HG03139 (cell line): ENCODE measurements at regions not wholly inside any gene's neighbourhood (a gene's known extent, or its start where the extent isn't known, plus 50 kb on each side); places are given as distances from the start of the nearest gene placed in this dataset.
"Not testable (repeated sequence)": the region's sequence is repeated elsewhere in the genome, so short reads cannot be mapped to it uniquely, and the experiment has no call there.

Source experiments
- ATAC-seq: cut with Tn5 transposase; IDR thresholded peaks from one replicate; pipeline ENCODE4 v1.9.1; 2021; ENCODE audit not compliant: unreplicated experiment

DNA sequence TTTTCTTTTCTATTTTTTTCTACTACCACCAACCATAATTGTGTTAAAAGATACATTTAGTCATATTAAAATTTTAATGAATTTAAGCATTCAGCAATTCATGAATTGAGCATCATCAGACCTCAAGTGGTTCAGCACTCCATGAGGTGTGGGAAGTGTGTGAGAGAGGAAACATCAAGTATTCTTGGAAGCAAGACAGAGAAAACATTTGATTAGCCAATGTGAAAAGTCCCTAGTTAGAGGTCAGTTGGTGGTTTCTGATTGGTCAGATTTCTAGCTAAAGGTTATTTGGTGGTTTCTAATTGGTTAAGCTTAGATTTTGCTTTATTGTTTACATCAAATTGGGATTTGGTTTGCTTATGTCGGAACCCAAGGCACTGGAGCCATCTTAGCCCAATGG lies 134.7 kb downstream of the KLF5 start:
- ATAC-seq: no peak

DNA sequence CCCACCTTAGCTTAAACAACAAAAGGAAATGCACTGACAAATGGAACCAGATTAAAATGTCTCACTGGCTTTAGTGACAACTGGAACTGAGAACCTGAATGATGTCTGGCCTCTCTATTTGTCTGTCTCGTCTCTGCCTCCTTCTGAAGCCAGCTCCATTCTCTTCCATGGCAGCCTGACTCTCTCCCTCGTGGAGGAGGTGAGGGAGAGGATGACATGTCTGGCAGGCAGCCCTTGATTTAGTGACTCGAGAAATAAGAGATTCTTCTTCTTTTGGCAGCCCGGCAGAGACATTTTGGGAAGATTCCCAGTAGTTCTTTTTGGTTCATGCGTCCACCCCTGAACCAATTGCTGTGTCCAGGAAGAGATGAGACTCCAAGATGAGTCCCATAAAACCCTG lies 131.7 kb downstream of the KLF5 start:
- ATAC-seq: no peak

DNA sequence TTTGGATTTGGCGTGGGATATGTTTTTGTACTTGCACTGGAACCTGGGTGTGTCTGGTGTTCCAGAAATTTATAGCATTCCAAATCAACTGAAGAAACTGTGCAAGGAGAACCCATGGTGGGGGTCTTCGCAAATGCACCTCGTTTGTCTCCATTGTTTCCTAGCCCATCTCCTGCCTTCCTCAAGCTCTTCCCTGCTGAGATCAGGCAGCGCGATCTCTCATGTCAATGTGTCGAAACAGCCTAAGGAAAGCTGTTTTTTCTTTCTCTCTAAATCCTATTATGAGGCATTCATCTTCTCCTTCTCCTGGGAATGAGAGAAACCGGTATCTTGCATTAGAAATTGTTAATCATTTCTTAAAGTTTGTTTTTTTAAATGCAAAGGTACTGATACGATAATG lies 131.0 kb downstream of the KLF5 start:
- no peak for ATAC-seq

DNA sequence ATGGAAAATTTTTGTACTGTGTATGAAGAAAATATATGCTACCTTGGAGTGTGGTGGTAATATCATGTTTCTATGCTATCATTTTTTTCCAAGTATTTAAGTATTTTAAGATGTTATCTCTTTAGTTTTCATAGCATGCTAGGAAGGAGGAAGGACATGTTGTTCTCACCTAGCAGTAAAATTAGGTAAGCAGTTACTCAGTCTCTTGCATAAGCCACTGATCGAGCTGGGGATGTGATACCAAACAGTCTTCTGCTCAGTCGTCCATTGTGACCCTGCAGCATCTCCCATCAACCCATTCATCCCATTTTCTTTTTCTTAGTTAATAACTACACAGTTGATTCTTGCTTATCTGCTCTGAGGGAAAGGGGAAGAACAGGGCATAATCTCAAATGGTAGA lies 130.6 kb downstream of the KLF5 start:
- no peak for ATAC-seq

DNA sequence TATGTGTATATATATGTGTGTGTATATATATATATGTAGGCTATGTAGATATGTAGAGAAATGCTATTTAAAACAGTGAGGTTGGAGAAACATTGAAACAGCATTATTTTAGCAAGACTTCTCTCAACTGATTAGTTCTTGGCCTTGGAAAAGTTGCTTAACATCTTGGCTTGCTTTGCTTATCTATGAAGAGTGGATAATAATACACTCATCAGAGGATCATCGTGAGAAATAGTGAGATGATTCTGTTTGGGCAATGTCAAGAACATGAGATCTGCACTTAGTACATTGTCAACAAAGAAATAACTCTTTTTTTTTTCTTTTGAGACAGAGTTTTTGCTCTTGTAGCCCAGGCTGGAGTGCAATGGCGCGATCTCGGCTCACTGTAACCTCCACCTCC lies 128.3 kb downstream of the KLF5 start:
- no peak for ATAC-seq

DNA sequence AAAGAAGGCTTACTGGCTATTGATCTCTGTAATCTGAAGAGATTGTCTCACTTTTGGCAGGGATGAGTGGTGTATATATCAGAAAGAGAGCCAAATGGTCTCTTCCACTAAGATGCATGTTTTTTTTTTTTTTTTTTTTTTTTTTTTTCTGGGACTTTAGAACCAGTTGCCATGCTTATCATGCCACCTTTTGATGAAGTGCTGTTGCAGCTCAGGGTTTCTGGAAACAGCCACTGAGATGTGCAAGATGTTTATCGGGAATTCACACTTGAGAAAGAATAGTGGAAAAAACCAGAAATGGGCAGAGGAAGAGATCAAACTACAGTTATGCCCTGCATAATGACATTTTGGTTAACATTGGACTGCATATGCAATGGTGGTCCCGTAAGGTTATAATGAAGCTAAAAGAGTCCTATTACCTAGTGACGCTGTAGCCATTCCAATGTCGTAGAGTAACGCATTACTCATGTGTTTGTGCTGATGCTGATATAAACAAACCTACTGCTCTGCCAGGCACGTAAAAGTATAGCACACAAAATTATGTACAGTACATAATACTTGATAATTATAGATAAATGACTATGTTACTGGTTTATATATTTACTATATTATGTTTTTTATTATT lies 121.0 kb downstream of the KLF5 start:
- ATAC-seq: no peak

DNA sequence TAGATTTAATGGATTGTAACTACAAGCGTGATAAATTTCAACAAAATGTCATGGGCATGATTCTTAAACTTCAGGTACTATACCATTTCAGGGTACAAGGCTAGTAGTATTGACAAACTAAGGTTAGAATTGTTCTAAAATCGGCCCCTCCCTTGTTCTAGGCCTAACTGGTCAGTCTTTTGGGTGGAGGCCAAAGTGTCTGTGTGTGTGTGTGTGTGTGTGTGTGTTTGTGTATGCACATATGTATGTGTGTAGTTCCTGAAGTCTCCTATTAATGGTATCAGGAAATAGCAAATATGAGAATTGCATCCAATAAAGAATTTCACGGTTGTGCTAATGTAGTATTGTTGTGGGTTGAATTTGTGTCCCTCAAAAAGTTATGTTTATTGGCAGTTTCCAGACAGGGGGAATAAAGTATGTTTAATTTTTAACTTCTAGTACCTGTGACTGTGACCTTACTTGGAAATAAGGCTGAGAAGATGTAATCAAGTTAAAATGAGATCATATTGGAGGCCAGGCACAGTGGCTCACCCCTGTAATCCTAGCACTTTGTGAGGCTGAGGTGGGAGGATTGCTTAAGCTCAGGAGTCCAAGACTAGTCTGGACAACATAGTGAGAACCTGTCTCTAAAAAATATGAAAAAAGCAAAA lies 119.2 kb downstream of the KLF5 start:
- no peak for ATAC-seq

DNA sequence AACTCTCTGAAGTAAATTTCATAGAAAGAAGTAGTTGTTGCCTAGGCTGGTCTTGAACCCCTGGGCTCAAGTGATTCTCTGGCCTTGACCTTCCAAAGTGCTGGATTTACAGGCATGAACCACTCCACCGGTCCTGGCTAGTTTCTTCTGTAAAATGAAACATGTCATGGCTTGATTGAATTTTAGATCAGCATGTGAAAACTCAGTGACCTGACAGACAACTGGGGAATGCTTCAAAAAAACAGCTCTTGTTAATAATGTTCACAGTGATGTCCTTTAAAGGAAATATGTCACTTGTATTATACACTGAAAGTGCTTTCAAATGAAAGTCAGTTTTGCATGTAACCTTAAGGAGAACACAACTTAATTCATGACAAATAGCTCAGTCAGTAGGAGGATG lies 118.2 kb downstream of the KLF5 start:
- ATAC-seq: no peak

DNA sequence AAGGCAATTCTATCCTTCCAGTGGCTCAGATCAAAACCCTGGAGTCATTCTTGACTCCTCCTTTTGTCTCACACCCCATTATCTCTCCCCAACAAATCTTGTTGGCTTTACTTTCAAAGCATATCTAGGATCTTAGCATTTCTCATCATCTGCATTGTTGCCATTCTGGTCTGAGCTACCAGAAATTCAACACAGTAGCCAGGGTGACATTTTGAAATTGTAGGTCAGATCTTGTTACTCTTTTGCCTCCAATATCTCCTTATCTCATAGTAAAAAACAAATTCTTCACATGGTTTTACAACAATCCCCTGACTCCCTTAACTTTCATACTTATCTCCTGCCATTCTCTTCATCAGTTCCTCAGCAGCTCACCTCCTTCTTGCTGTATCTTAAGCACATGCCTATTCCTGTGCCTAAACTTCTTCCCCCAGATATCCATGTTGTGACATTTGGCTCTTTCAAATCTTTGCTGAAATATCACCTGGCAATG lies 115.8 kb downstream of the KLF5 start:
- ATAC-seq: no peak

DNA sequence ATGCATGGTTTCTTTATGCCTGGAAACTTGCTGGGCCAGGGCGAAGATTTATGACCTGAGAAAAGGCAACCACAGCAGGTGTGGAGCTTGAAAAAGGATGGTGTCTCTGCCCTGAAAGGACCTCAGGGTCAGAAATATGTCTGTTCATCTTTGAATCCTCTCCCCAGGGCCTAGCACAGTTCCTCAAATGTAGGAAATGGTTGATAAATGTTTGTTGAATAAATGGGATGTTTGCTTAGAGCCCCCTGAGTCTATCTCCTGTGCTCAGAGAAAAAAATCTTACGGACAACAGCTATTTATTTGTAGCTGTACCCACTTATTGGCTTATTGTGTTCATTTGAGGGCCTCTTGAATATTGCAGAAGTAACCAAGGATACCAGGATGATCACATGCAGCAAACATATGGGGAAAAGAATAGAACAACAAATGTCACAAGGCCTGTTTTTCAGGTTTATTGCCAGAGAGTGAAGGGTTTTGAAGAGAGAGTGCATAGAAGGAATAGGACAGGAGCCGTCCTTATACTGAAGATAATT lies 114.5 kb downstream of the KLF5 start:
- no peak for ATAC-seq

DNA sequence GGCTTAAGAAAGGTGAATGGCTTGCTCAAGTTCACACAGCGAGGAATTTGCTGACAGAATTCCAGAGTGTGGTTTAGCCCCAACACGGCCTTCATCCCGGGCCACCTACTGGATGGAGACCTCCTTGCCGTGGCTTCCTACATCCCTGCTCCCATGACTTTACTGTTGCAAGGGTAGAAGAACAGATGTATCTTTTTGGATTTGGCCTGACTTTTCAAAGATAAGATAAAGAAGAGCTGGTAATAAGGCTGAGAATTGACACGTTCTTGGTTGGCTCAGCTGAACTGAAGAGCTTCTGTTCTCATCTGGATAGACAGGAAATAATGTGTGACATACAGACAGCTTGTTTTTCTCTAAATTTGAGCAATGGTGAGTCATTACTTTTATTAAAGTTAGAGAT lies 113.1 kb downstream of the KLF5 start:
- no peak for ATAC-seq

DNA sequence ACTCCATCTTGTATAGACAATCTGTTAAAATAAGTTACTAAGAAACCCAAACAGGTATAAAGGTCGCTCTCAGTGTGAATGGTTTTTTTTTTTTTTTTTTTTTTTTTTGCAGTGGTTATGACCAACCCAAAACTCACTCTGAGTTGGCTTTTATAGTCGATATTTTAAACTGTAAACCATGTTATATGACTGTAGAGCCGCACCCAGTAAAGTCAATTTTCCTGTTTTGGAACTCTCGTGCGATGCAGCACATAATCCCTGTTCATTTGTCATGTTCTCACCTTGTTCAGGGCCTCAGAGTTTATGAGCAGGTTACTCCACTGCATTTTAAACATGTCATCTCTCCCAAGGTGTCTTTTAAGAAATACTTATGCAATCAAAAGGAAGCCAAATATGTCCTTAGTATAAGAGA lies 112.5 kb downstream of the KLF5 start:
- no peak for ATAC-seq

DNA sequence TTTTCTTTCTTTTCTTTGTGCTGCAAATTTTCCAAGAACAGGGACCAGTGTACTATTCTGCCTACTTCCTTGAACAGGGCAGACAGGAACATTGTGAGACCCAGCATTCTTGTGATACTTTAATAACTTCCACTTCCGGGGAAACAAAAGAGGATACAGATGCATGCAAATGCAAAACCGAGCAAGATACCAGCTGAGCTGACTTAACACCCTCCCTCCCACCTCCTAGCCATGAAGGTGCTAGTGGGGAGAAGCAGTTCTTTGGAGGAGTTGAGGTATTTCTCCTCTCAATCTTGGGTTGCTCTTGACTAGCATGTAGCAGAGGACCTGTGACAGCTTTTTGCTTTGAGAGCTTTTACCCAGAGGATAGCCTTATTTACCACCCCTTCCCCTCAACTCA lies 111.2 kb downstream of the KLF5 start:
- no peak for ATAC-seq

DNA sequence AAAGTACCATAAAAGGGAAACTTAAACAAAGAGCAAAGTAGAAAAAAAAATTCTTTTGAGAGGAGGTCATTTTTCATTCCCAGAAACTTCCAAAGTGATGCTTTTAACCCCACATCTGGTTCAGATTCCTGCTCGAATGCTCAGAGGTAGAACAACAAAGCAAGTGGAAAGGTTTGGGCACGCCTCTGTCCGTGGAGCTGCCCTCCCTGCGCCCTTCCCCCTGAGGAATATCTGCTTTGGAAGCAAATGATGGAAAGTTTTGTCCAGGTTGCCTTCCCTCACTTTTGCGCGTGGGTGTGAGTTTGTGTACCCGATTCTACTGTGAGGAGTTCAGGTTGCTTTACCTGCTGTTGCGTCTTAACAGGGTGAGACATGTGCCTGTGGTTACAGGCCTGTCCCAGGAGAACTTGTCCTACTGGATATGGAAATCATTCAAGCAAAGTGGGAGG lies 110.2 kb downstream of the KLF5 start:
- ATAC-seq: no peak

DNA sequence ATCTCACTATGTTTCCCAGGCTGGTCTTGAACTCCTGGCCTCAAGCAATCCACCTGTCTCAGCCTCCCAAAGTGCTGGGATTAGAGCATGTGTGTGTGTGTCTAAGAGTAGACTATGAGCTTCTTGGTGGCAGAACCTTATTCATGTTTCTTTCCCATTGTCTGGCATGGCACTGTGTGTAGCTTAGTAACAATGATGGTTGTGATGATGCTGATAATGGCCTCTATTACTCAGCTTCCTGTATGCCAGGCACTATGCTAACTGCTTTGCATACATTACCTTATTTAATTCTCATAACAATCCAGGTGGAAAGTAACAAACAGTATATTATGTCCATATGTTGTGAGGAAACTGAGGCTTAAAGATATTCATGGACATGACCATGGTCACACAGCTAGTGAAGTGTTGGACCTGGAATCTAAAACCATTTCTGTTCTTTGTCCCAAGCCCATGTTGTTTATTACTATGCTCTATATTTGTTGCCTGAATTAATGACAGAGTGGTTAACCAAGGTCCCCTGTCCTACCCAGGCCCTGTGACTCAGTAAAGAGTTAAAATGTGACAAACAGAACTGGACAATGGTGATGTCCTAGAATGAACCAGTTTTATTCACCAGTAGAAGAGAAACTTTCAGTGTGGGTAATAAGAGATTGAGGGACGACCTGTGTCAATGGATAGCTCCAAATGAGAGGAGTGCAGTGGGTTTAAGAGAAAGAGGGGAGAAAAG lies 109.6 kb downstream of the KLF5 start:
- ATAC-seq: no peak

DNA sequence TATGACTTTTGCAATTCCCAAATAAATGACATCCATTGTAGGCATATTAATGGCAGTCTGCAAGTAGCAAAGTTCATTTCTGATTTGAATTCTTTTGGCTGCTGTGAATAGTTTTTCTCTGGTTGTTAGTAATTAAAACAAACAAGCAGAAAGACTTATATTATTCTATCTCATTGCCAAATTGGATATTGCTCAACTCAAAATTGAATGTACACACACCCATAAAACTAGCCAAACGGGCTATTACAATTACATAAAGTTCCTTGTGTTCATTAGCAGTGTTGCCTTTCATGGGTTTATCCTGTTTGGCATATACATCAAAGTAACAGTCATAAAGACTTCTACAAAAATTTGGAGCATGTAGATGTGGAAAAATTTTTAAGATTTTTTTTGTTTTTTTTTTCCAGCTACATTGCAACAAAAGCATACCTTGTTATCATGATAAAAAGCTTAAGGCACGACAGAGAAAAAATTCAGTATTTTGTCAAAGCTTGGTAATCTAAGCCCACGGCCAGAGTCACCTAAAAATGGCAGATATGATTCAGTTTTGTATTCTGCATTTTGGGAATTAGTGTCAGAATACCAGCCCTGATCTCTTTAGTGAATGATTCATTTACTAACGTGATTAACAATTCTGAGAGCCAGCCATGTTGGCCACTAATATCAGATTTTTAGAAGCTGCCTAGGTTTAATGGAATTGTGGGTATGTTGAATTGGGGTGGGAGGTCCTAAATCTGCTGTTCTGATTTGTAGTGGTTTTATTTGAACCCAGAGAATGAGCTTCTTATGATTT lies 108.4 kb downstream of the KLF5 start:
- ATAC-seq: no peak

DNA sequence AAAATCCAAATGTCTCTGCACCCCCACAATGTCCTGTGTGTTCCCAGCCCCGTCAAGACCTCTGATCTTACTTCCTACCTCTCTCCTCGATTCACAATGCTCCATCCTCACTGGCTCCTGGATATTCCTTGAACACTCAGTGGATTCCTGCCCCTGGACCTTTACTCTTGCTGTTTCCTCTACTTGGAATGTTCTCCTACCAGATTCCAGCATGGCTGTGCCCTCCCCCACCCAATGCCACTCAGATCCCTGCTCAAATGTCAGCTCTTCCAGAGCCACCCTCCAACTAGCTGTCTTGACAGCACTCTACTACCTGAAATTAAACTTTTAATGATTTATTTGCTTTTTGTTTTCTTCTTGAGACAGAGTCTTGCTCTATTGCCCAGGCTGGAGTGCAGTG lies 107.4 kb downstream of the KLF5 start:
- ATAC-seq: no peak

DNA sequence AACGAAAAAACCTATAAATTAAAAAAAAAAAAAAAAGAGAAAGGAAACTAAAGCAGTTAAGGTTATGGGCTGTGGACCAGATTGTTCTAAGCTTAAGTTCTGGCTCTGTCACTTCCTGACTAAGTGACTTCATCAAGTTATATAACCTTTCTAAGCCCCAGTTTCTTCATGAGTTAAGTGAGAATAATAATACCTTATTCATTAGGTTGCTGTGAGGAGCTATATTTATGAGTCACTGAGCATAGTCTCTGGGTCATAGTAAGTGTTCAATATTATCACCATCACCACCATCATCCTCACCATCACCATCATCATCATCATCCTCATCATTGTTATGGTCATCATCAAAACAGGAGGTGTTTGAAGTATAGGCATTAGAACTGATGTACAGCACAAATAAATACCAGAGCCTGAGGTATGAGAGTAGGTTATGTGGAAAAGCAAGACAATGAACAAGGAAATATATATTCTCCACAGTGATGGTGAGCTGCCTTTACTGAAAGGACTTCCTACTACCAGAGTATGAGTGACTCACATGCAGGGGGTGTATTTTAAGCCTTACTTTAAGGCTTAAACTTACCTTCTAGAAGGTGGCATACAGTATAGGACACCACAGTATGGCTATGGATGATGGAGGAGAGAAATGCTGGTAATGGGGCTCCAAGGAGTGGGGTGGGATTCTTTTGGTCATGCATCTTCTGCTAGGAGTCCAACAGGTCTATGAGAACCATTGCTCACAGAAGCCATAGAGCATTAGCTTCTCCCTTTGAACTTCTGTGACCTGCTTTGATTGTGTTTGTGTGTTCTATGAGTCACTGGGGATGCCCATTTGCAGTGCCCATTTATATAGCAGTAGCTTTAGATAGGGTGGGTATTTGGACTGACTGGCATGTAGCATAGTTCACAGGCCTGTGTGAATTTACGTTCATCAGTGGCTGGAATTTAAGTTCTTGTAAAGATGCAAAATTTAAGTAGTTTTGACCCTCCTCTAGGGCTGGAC lies 104.4 kb downstream of the KLF5 start:
- ATAC-seq: no peak

DNA sequence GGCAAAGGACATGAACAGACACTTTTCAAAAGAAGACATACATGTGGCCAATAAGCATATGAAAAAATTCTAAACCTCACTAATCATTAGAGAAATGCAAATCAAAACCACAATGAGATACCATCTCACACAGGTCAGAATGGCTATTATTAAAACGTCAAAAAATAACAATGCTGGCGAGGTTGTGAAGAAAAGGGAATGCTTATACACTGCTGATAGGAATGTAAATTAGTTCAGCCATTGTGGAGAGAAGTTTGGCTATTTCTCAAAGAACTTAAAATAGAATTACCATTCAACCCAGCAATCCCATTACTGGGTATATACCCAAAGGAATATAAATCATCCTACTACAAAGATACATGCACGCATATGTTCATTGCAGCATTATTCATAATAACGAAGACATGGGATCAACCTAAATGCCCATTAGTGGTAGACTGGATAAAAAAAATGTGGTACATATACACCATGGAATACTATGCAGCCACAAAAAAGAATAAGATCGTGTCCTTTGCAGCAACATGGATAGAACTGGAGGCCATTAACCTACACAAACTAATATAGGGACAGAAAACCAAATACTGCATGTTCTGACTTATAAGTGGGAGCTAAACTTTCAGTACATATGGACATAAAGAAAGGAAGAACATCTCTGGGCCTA lies 101.7 kb downstream of the KLF5 start:
- ATAC-seq: not testable (repeated sequence)
